GM18502 (cell line): ENCODE measurements at regions not wholly inside any gene's neighbourhood (a gene's known extent, or its start where the extent isn't known, plus 50 kb on each side); places are given as distances from the start of the nearest gene placed in this dataset.

Experiments used
- ATAC-seq: cut with Tn5 transposase; IDR thresholded peaks from one replicate; pipeline ENCODE4 v1.9.1; 2021; ENCODE audit warnings: mild to moderate bottlenecking; ENCODE audit not compliant: unreplicated experiment, poor library complexity

- ATAC-seq, result no peak
Observed at GRCh38 chr4:128347175-128347868, 59.7 kb upstream of the PGRMC2 start.

GRCh38 chr4:128346054-128346716 is 58.6 kb upstream of the PGRMC2 start:
- ATAC-seq, result no peak

GRCh38 chr4:128345650-128346049 is 58.0 kb upstream of the PGRMC2 start:
- no peak for ATAC-seq

DNA sequence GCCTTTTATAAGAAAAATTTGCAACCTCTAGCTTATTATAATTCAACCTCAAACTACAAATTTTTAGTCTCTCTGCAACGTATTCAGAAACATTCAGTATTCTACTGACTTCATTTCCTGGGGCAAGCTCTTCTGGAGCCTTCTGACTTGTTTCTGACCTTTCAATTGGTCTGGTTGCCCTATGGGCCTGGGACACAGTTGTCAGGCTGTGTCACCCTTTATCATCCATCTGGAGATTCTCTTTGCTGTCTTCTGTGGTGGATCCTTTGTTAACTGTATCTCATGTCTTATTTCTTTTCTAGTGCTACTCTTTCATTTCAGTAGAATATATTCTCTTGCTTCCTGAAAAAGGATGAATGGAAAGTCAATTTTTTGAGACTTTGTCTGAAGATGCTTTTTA is 55.1 kb upstream of the PGRMC2 start:
- ATAC-seq, result no peak

DNA sequence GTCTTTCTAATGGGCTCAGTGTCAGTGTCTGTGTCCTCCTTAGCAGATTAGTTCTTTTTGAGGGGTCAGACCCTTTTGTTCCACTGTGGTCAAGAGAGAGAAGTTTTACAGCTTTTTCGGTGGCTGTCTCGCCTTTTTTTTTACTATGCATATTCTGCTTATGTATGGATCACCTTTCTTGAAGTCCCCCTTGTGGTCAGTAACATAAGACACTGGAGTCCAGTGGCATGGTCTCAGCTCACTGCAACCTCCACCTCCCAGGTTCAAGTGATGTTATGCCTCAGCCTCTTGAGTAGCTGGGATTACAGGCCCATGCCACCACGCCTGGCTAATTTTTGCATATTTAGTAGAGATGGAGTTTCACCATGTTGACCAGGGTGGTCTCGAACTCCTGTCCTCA is 54.0 kb upstream of the PGRMC2 start:
- no peak for ATAC-seq

- ATAC-seq, result no peak
Observed at GRCh38 chr4:128338634-128339355, 51.2 kb upstream of the PGRMC2 start.

DNA sequence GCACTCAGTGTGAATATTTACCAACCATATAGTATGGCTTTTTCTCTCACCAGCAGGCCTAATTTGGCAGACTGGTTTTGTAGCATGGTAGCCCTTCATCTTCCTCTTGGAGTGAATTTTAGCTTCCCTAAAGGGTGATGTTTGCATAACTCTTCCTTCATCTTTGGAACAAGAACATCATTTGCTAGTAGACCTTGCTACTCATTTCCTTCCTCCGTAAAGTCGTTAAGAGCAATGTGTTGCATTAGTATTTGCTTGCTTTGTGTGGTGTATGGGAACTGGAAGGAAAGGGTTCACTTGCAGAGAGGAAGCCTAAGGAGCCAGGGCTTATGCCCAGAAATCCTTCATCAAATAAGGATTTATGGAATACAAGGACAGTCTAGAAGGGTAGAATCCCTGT is 50.2 kb upstream of the PGRMC2 start:
- ATAC-seq, result no peak
